ENCODE measurements at regions not wholly inside any gene's neighbourhood (a gene's known extent, or its start where the extent isn't known, plus 50 kb on each side); places are given as distances from the start of the nearest gene placed in this dataset.

- DNase-seq (ENCODE audit: low read depth in 2 of 2), result no peak
These were observed 190.1 kb downstream of the HLX start for GRCh38 chr1:221069178-221069903.

DNA sequence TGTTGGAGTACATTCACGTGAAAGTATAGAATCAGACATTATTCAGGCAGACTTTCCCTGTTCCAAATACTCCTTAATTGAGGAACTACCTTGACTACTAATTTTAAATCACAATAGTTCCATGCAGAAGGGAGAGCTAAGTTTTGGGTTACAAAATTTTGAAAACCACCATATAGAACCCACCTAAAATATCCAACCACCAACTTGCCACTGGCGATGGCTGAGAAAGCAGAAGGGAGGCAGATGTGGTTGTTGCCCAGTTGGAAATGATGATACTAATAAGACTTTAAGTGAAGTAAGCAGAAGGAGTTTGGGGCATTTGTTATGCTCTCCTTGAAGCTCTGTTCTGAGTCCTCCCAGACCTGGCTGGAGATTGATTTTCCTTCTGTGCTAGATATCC, 190.7 kb downstream of the HLX start:
- no peak for DNase-seq (ENCODE audit: low read depth in 2 of 2)

DNA sequence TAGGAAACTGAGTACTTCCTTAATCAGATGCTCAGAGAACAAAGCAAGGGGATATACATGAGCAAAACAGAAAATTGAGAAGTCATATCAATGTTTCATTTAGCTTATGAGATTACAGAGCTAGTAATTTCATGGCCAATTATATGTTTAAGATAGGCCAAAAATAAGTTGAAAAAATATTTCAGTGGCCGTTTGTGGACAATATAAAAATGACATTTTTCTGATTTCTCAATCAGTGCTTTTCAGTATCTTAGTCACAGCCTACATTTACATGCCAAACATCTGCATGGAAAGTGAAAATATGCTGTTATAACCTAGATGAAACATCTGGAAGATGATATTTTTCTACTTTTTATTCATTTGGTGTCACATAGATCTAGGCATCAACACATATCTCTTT, 192.5 kb downstream of the HLX start:
- DNase-seq (ENCODE audit: low read depth in 2 of 2), result no peak

DNA sequence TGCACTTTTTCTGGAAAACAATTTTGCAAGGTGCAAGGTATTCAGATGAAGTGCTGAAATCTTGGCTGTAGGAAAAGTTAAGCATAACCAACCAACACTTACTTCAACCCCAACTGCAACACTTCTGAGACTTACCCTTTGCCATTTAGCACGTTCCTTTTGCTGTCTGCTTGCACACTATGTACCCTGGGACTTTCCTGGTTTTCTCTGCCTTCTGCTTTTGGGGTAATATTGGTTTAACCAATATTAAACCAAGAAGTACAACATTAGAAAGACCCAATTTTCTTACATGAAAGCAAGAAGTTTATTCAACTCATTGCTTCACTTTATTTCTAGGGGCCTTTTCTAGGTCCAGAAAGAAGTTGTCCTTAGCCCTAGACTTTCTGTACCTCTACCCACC, 193.0 kb downstream of the HLX start:
- no peak for DNase-seq (ENCODE audit: low read depth in 2 of 2)

GRCh38 chr1:221074332-221074731, 195.1 kb downstream of the HLX start:
- no peak for DNase-seq (ENCODE audit: low read depth in 2 of 2)

DNA sequence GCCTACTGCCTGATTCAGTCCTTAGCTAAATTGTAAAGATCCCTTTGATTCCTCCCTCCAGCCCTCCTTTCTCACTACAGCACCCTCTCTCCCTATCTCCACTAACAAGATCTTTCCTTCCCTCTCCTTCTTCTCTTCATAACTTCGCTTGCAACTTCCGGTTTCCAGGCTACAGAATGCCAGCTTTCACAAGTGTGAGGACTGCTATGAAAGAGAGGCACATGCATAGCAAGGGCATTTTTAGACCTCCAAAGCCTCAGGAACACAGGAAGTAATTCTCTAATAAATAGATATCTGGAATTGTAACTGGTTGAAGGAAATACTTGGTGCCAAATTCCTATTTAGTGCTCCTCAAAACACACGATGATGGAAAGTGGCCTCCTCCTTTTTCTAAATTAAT, 196.7 kb downstream of the HLX start:
- no peak for DNase-seq (ENCODE audit: low read depth in 2 of 2)

GRCh38 chr1:221076391-221076811, 197.2 kb downstream of the HLX start:
- DNase-seq (ENCODE audit: low read depth in 2 of 2), result no peak

DNA sequence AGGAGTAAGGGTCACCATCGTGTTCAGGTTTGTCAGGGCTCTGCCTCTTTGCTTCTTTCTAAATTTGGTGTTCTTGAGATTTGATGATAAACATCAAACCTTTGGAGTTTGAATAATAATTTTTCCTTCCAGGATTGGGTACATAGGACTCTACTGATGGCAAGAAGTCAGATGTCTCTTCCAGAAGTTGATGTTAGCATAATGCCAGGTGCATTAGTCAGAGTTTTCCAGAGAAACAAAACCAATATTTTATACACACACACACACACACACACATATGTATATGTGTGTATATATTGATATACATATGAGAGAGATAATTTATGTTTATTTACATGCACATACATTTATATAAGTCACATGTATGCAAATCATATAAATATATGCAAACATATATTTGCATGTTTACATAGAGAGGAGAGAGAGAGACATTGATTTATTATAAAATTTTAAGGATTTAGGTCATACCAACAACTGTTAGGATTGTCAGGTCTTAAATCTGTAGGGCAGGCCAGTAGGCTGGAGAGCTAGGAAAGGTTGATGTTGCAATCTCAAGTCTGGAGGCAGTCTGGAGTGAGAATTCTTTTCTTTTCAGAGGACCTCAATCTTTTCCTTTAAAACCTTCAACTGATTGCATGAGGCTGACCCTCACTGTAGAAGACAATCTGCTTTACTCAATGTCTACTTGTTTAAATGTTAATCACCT, 199.2 kb downstream of the HLX start:
- DNase-seq (ENCODE audit: low read depth in 2 of 2), result no peak

GRCh38 chr1:221083902-221084301, 204.7 kb downstream of the HLX start:
- no peak for DNase-seq (ENCODE audit: low read depth in 2 of 2)

DNA sequence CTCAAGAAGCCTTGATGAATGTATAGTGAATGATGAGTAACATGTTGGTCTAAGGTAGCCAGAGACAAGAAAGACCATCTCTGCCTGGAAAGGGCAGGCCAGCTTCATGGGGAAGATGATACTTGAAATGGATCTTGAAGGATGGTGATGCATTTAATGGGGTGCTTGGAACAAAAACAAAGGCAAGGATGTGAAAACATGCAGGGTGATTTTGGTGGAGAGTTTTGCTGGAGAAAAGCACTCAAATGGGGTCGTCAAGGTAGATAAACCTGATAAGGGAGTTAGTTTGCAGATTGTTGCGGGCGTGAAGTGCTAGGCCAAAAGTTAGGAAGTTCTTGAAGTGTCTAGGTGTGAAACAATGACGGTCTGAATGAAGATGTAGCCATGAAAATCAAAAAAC, 205.4 kb downstream of the HLX start:
- no peak for DNase-seq (ENCODE audit: low read depth in 2 of 2)

DNA sequence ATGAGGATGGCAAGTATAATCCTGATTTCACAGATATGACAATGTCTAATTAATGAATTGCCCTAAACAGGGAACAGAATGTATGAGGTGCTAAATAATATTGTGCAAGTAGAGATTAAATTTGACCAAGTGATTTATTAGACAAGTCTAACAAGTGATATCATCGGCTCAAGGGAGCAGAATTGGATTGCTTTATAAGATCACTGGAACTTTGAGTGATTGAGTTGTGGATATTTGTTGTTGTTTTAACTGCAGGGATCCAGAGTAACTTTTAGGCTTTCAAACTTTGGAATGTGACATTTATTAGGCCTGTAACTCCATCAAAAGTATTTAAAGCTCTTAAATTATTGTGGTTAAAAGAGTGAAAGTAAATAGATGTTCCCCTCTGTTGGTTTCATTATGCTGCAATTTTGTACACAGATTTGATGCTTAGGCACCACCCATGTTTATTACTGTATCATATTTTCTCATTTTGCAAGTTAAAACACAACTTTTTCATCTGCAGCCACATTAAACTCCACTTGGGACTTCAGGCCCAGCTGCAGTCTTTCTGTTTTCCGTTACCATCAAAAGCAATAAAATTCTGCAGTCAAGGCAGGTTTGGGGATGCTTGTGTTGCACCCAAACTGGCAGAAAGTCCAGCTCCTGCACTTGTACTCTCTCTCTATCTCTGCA, 206.6 kb downstream of the HLX start:
- DNase-seq (ENCODE audit: low read depth in 2 of 2), result no peak

DNA sequence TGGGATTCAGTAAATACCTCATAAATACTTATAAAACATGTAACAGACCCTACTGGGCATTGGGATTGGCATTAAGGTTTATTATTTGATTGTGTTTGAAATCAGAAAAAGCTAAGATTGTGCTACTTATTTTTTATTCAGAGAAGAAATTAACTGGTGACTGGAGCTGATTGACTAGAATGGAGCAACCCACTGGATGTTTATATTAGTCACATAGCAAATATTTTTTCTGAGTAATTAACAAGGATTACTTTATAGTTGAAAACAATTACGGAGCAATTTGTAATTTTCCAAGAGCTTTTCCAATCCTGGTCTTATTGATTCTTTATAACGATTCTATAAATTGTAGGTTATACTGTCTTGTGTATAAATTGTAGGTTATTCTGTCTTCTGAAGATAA, 208.7 kb downstream of the HLX start:
- DNase-seq (ENCODE audit: low read depth in 2 of 2), result no peak

DNA sequence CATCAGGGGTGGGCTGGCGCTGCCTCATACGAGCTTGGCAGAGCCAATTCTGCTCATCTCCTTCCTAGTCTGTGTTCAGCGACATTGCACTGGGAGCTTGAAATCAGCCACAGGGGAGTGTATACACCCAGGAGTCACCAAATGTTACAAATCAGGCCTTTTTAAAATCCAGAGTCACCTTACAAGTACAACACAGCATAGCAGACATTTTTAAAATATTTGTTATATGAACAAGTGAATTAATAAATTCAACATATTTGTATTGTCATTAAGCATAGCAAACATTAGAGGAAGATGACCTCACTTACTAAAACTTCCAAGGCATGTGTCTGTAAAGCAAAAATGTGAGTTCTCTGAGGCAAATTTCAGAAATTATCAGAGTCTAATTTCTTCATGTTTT, 210.0 kb downstream of the HLX start:
- DNase-seq (ENCODE audit: low read depth in 2 of 2), result no peak

DNA sequence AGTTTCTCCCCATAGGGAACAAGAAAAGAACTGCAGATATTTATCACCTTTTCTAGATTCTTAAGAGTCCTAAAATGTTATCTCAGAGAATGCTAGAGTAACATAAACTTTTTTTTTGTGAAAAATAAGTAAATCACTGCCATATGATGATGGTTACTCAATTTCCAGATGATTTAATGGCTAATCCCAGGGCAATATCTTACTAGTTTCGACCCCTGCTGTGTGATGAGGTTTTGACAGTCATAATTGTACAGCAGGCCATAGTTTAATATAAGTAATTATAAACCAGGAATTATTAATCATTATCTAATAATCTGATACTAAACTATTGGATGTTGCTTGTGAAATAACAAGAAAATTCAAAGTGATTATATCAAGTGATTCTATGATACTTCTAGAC, 210.6 kb downstream of the HLX start:
- no peak for DNase-seq (ENCODE audit: low read depth in 2 of 2)

- no peak for DNase-seq (ENCODE audit: low read depth in 2 of 2)
These were observed 214.9 kb downstream of the HLX start for GRCh38 chr1:221093903-221094791.

DNA sequence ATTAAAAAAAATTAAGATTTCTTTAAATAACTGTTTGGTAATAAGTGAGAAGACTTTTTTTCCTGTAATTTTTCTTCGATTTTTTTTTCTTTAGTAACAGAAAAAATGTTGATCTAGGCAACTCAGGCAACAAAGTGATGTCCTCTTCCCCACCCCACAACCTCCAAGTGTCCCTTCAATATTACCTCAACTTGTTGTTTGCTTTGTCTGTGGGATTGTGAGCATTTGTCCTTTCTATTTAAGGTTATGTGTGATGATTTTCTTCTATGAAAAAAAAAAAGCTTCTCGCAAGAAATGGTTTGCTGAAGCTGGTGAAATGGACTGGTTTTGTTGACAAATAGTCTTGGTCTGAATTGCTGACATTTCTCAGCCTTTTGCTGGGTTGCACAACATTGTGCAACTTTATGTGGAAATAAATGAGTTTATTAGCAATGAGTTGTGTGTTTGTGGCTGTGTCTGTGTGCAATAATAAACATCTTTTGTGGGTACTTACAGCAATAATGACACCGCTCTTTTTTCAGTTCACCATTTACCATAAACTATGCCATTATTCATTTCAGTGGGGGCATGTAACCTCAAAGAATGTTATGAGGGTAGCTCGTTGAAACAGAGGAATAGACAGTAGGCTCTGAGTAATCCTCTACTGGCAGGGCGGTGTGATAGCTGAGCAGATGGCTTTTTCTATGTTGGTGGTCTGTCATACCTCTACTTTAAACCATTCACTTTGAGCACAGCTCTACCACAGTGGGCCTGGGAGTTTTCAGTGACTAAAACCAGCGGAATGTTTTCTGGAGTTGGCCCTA, 218.4 kb downstream of the HLX start:
- DNase-seq (ENCODE audit: low read depth in 2 of 2), result no peak

GRCh38 chr1:221098471-221099405, 219.5 kb downstream of the HLX start:
- no peak for DNase-seq (ENCODE audit: low read depth in 2 of 2)

- no peak for DNase-seq (ENCODE audit: low read depth in 2 of 2)
These were observed 220.7 kb downstream of the HLX start for GRCh38 chr1:221099747-221100595.

GRCh38 chr1:221100611-221101010, 221.4 kb downstream of the HLX start:
- DNase-seq (ENCODE audit: low read depth in 2 of 2), result no peak
